HG02610 (cell line): ENCODE measurements at regions not wholly inside any gene's neighbourhood (a gene's known extent, or its start where the extent isn't known, plus 50 kb on each side); places are given as distances from the start of the nearest gene placed in this dataset.
"Not testable (repeated sequence)": the region's sequence is repeated elsewhere in the genome, so short reads cannot be mapped to it uniquely, and the experiment has no call there.

Experiments
- ATAC-seq: cut with Tn5 transposase; IDR thresholded peaks from one replicate; pipeline ENCODE4 v1.9.1; 2021; ENCODE audit warnings: mild to moderate bottlenecking, moderate library complexity; ENCODE audit not compliant: unreplicated experiment

GRCh38 chr2:208794288-208794975 is 387.8 kb downstream of the PTH2R start:
- ATAC-seq: no peak

- ATAC-seq: no peak
Measured at GRCh38 chr2:208798698-208799097, 392.1 kb downstream of the PTH2R start.

GRCh38 chr2:208799397-208799796 is 392.8 kb downstream of the PTH2R start:
- no peak for ATAC-seq

DNA sequence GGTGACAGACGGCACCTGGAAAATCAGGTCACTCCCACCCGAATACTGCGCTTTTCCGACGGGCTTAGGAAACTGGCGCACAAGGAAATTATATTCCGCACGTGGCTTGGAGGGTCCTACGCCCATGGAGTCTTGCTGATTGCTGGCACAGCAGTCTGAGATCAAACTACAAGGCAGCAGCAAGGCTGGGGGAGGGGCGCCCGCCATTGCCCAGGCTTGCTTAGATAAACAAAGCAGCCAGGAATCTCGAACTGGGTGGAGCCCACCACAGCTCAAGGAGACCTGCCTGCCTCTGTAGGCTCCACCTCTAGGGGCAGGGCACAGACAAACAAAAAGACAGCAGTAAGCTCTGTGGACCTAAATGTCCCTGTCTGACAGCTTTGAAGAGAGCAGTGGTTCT is 394.3 kb downstream of the PTH2R start:
- ATAC-seq: not testable (repeated sequence)

DNA sequence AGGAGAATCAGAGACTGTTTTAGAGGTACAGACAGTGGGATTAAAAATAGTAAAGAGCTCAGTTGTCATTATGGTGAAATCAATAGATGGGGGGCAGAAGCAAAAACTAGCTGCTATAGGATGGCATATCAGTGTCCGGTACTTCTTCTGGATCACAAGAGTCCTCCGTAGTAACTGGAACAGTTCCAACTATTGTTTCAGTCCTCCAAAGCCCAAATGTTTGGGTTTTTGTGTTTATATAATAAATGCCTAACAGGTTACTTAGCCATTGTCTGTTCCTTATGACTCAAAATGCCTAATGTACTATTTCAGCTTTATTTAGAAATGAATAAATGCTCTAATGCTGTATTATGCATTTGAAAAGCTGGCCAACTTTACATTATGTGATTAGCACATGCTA is 401.2 kb downstream of the PTH2R start:
- ATAC-seq: no peak

DNA sequence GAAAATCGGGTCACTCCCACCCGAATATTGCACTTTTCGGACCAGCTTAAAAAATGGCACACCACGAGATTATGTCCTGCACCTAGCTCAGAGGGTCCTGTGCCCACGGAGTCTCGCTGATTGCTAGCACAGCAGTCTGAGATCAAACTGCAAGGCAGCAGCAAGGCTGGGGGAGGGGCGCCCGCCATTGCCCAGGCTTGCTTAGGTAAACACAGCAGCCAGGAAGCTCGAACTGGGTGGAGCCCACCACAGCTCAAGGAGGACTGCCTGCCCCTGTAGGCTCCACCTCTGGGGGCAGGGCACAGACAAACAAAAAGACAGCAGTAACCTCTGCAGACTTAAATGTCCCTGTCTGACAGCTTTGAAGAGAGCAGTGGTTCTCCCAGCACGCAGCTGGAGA is 405.3 kb downstream of the PTH2R start:
- not testable (repeated sequence) for ATAC-seq

- no peak for ATAC-seq
Measured at GRCh38 chr2:208819190-208819589, 412.6 kb downstream of the PTH2R start.

- ATAC-seq: no peak
Measured at GRCh38 chr2:208820014-208820688, 413.6 kb downstream of the PTH2R start.

GRCh38 chr2:208827109-208827508 is 420.5 kb downstream of the PTH2R start:
- no peak for ATAC-seq

- ATAC-seq: no peak
Measured at GRCh38 chr2:208827549-208828221, 421.1 kb downstream of the PTH2R start.

DNA sequence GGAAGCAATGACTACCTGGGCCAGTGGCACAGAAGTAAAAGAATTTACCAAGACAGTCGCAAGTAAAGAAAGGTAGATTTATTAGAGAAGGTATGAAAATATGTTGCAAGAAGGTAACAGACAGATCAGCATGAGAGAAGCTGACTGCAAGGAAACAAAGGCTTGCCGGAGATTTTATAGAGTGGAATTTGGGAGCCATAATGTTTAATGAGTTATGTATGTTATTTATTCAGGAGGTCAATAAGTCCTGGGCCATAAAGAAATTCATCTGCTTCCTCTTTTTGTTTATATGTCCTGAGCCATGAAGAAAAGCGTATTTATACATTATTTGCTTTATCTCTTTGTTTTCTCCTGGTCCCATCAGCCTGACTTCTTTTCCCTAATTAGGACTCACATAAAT is 423.6 kb downstream of the PTH2R start:
- no peak for ATAC-seq

GRCh38 chr2:208847651-208848050 is 441.1 kb downstream of the PTH2R start:
- no peak for ATAC-seq

GRCh38 chr2:208854717-208855116 is 448.1 kb downstream of the PTH2R start:
- no peak for ATAC-seq

- no peak for ATAC-seq
Measured at GRCh38 chr2:208867374-208867773, 460.8 kb downstream of the PTH2R start.

GRCh38 chr2:208872591-208872990 is 466.0 kb downstream of the PTH2R start:
- peak; percentile 78 for ATAC-seq

GRCh38 chr2:208879666-208880065 is 473.1 kb downstream of the PTH2R start:
- ATAC-seq: no peak

- no peak for ATAC-seq
Measured at GRCh38 chr2:208880171-208880570, 473.6 kb downstream of the PTH2R start.

GRCh38 chr2:208890486-208890885 is 483.9 kb downstream of the PTH2R start:
- no peak for ATAC-seq

DNA sequence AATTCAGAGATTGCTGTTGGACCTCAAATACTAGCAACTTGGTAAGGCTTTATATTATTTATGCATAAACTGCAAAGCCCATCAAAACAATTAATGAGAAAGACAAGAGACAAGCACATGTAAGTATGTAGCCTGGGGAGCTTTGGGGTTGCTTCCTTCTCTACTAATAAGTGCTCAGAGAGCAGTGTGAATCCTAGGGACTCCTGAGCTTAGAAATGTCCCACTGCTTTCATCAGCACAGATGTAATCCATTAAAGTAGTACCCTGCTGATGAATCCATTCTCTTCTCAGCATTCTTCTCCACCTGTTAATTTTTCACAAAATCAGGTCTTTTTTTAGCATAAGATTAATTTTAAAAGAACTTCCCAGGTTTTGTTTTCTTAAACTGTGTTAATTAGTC is 485.6 kb downstream of the PTH2R start:
- no peak for ATAC-seq

GRCh38 chr2:208906330-208906729 is 499.7 kb downstream of the PTH2R start:
- no peak for ATAC-seq

DNA sequence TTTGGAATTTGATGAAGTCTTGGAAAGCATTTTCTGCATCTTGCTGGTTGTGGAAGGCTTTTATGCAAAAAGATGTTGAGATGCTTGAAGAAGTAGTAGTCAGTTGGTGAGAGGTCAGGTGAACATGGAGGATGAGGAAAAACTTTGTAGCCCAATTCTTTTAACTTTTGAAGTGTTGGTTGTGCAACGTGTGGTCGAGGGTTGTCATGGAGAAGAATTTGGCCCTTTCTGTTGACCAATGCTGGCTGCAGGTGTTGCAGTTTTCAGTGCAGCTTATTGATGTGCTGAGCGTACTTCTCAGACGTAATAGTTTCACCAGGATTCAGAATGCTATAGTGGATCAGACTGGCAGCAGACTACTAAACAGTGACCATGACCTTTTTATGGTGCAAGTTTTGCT is 508.4 kb upstream of the MAP2 start:
- ATAC-seq: no peak

- ATAC-seq: no peak
Measured at GRCh38 chr2:208916881-208917280, 507.0 kb upstream of the MAP2 start.
